PC-9 (cell line): ENCODE measurements at regions not wholly inside any gene's neighbourhood (a gene's known extent, or its start where the extent isn't known, plus 50 kb on each side); places are given as distances from the start of the nearest gene placed in this dataset.

Experiments
- BruUV-seq: library from RNA; stranded (reverse); fragments of 400-500 nt; replicated peaks from 2 replicates; lab custom pipeline; 2021; lab: Mats Ljungman, UMichigan
- CTCF ChIA-PET: fragments of 300-600 bp; sonication (Branson Sonifier 250); formaldehyde crosslinking; loops from one replicate; lab custom pipeline; 2022; ENCODE audit warnings: antibody characterized with exemption; lab: Charles Lee
- POLR2A ChIA-PET: fragments of 300-600 bp; sonication (Branson Sonifier 250); formaldehyde crosslinking; loops from one replicate; lab custom pipeline; 2022; ENCODE audit warnings: antibody characterized with exemption; ENCODE audit not compliant: unreplicated experiment; lab: Charles Lee
- DNase-seq, 2 experiments: peaks; one replicate each; pipeline versions ENCODE4 v3.0.0 to v3.0.0-alpha.2; 2015 to 2022; ENCODE audit warnings: mixed read lengths in 1 of 2
- H2AFZ ChIP-seq: fragments of 200-600 bp; sonication (generic); 2 replicates; pipeline ENCODE4 v1.8.1; 2017; ENCODE audit warnings: antibody characterized with exemption
- H3F3A ChIP-seq: fragments of 200-600 bp; sonication (generic); 2 replicates; pipeline ENCODE4 v1.8.1; 2017; ENCODE audit warnings: antibody characterized with exemption, mild to moderate bottlenecking, low read depth; ENCODE audit not compliant: insufficient read depth
- H3K27ac ChIP-seq: fragments of 200-600 bp; sonication (generic); 2 replicates; pipeline ENCODE4 v1.6.1; 2016; ENCODE audit warnings: mixed run types
- H3K27me3 ChIP-seq: fragments of 200-600 bp; sonication (generic); 2 replicates; pipeline ENCODE4 v1.6.1; 2016; ENCODE audit warnings: low read depth, mixed run types; ENCODE audit not compliant: insufficient read depth
- H3K36me3 ChIP-seq: fragments of 200-600 bp; sonication (generic); 2 replicates; pipeline ENCODE4 v1.6.1; 2016; ENCODE audit warnings: low read depth, mixed run types
- H3K4me1 ChIP-seq: fragments of 200-600 bp; sonication (generic); replicated peaks from 2 replicates; pipeline ENCODE4 v1.6.1; 2016; ENCODE audit warnings: mixed run types; ENCODE audit not compliant: insufficient read depth
- H3K4me2 ChIP-seq: fragments of 200-600 bp; sonication (generic); 2 replicates; pipeline ENCODE4 v1.6.1; 2017; ENCODE audit warnings: mixed run types
- H3K4me3 ChIP-seq: fragments of 200-600 bp; sonication (generic); 2 replicates; pipeline ENCODE4 v1.6.1; 2016; ENCODE audit warnings: mixed run types
- H3K79me2 ChIP-seq: fragments of 200-600 bp; sonication (generic); 2 replicates; pipeline ENCODE4 v1.6.1; 2017; ENCODE audit warnings: low read depth, mixed run types
- H3K9me2 ChIP-seq: fragments of 200-600 bp; sonication (generic); 2 replicates; pipeline ENCODE4 v1.8.1; 2017; ENCODE audit warnings: mild to moderate bottlenecking; ENCODE audit not compliant: insufficient read depth
- H3K9me3 ChIP-seq: fragments of 200-600 bp; sonication (generic); 2 replicates; pipeline ENCODE4 v1.8.1; 2016; ENCODE audit warnings: low read depth; ENCODE audit not compliant: insufficient read depth
- H4K20me1 ChIP-seq: fragments of 200-600 bp; sonication (generic); 2 replicates; pipeline ENCODE4 v1.8.1; 2017; ENCODE audit not compliant: insufficient read depth
- EZH2 ChIP-seq: fragments of 200-600 bp; sonication (generic); IDR thresholded peaks from 2 replicates; pipeline ENCODE4 v1.8.0; 2017; ENCODE audit warnings: antibody characterized with exemption, low read depth
- intact Hi-C: fragments of 100-400 bp; cut with micrococcal nuclease; formaldehyde crosslinking; loops from one replicate; pipeline ENCODE4 v1.10.0; 2022; ENCODE audit not compliant: unreplicated experiment
- TF ChIP-seq, protein P1 (sequence below): fragments of 200-600 bp; sonication (generic); conservative IDR thresholded peaks from 2 replicates; pipeline ENCODE4 v1.6.1; 2017; ENCODE audit warnings: mixed run types, antibody characterized with exemption, mild to moderate bottlenecking, moderate library complexity

DNA sequence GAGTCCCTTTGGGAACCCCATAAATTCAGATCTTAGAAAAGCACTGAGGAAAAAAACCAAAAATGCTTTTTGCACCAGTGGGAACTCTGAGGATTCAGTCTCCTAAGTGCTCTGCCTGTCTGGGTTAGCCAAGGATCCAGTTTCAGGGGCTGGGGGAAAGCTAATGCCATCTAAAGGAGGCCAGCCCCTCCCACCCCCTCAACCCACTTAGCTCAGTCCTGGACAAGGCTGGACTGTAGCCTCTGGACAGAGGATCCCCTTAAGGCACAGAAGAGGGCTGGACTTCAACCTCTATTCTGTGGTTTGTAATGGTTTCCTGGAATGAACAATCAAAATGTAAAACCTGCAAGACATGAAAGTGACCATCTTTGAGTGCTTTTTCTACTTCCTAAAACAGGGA, 356.1 kb upstream of the ZFHX3 start:
- TF ChIP-seq, protein P1, sequence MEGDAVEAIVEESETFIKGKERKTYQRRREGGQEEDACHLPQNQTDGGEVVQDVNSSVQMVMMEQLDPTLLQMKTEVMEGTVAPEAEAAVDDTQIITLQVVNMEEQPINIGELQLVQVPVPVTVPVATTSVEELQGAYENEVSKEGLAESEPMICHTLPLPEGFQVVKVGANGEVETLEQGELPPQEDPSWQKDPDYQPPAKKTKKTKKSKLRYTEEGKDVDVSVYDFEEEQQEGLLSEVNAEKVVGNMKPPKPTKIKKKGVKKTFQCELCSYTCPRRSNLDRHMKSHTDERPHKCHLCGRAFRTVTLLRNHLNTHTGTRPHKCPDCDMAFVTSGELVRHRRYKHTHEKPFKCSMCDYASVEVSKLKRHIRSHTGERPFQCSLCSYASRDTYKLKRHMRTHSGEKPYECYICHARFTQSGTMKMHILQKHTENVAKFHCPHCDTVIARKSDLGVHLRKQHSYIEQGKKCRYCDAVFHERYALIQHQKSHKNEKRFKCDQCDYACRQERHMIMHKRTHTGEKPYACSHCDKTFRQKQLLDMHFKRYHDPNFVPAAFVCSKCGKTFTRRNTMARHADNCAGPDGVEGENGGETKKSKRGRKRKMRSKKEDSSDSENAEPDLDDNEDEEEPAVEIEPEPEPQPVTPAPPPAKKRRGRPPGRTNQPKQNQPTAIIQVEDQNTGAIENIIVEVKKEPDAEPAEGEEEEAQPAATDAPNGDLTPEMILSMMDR, result no peak
- TF ChIP-seq EZH2, result no peak
- POLR2A ChIA-PET, result no interaction called here
- Histone ChIP-seq H3K4me2 (no peak overlapping the region), H3K4me3 (no peak overlapping the region), H3K9me2 (no peaks in the 10 kb centered on the region), H2AFZ (no peak overlapping the region), H3K4me1 (no peaks in the 10 kb centered on the region), H3K36me3 (no peaks in the 10 kb centered on the region), H3K79me2 (no peaks in the 10 kb centered on the region), H3K27ac (no peak overlapping the region), H4K20me1 (no peaks in the 10 kb centered on the region), H3K27me3 (peaks cover 85% of the 10 kb centered on the region), H3K9me3 (no peaks in the 10 kb centered on the region), H3F3A (no peaks in the 10 kb centered on the region)
- DNase-seq, result no peak
- CTCF ChIA-PET, result no interaction called here
- BruUV-seq, result no TSS peak
- intact Hi-C loops, result no loop called here

DNA sequence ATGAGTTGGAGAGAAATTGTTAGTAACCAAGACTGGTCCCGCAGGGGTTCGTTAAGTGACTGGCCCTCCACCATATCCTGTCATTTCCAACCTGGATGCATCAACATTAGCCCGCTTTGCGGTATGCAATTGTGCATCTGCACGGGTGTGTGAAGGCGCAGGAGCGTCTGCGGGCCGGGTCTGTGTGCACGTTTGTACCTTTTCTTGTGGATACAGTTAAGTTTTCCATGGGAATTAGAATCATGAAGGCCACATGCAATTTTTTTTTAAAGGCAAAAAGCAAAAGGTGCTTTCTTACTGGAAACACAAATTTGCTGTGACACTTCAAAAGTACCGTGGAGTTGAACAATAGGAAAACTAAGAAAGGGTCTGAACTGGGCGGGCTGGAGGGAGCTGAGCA, 355.4 kb upstream of the ZFHX3 start:
- CTCF ChIA-PET, result no interaction called here
- Histone ChIP-seq H3K4me1 (no peaks in the 10 kb centered on the region), H3F3A (no peaks in the 10 kb centered on the region), H3K9me3 (no peaks in the 10 kb centered on the region), H3K36me3 (no peaks in the 10 kb centered on the region), H3K27ac (no peak overlapping the region), H3K79me2 (no peaks in the 10 kb centered on the region), H4K20me1 (no peaks in the 10 kb centered on the region), H2AFZ (no peak overlapping the region), H3K4me3 (no peak overlapping the region), H3K4me2 (no peak overlapping the region), H3K9me2 (no peaks in the 10 kb centered on the region), H3K27me3 (peaks cover 83% of the 10 kb centered on the region)
- TF ChIP-seq, protein P1, result no peak
- TF ChIP-seq EZH2, result no peak
- DNase-seq, result no peak
- POLR2A ChIA-PET, result no interaction called here
- intact Hi-C loops, result no loop called here
- no TSS peak for BruUV-seq

DNA sequence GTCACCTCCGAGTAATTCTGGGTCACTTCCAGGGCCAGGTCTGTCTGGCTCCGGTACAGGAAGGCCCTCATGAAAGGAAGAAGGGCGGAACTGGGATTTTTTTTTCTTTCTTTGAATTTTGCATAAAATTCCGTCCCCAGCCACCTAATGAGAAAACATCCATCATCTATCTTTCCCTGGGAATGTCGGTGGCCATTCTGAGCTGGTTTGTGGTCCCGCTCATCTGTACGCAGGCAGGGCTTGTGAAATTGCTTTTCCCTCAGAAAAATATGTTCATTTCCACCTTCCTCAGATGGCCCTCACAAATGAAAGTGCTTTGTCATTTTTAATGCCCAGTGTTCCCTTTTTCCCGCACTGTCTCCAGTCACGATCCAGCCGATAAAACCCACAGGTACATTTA, 353.0 kb upstream of the ZFHX3 start:
- Histone ChIP-seq H3F3A (no peaks in the 10 kb centered on the region), H3K9me3 (no peaks in the 10 kb centered on the region), H3K36me3 (no peaks in the 10 kb centered on the region), H3K9me2 (no peaks in the 10 kb centered on the region), H3K4me1 (no peaks in the 10 kb centered on the region), H3K4me2 (no peak overlapping the region), H3K27me3 (peaks cover 79% of the 10 kb centered on the region), H2AFZ (no peak overlapping the region), H3K27ac (no peak overlapping the region), H4K20me1 (no peaks in the 10 kb centered on the region), H3K79me2 (no peaks in the 10 kb centered on the region), H3K4me3 (no peak overlapping the region)
- POLR2A ChIA-PET, result no interaction called here
- CTCF ChIA-PET, result no interaction called here
- intact Hi-C loops, result no loop called here
- TF ChIP-seq EZH2, result no peak
- TF ChIP-seq, protein P1, result no peak
- DNase-seq, result no peak
- BruUV-seq, result no TSS peak
